Suppressor macrophage treated with lipopolysaccharide for 4 hours (primary cell): ENCODE measurements at regions not wholly inside any gene's neighbourhood (a gene's known extent, or its start where the extent isn't known, plus 50 kb on each side); places are given as distances from the start of the nearest gene placed in this dataset.
A peak's percentile ranks its signal among the peaks of the same experiment; 100 is the strongest.
"Not testable (repeated sequence)": the region's sequence is repeated elsewhere in the genome, so short reads cannot be mapped to it uniquely, and the experiment has no call there.

Experiments used
- DNase-seq: peaks from one replicate; pipeline ENCODE4 v3.0.0-alpha.2; 2020

DNA sequence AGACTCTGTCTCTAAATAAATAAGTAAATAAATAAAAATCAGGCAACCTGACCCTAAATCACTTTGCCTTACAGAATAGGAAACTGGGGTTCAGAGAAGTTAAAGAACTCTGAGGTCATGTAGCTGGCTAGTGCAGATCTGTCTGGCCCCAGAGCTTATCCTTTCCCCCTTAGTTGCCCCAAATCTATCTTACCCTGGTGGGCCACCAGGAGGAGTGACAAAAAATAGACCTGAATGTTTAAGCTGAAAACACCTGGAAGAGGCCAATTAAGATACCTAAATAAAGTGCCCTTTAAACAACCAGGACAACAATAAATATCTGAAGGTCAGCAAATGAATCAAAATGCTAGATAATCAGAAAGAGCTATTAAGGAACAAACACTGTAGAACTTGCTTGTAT is 59.7 kb downstream of the TEX35 start:
- DNase-seq: no peak

DNA sequence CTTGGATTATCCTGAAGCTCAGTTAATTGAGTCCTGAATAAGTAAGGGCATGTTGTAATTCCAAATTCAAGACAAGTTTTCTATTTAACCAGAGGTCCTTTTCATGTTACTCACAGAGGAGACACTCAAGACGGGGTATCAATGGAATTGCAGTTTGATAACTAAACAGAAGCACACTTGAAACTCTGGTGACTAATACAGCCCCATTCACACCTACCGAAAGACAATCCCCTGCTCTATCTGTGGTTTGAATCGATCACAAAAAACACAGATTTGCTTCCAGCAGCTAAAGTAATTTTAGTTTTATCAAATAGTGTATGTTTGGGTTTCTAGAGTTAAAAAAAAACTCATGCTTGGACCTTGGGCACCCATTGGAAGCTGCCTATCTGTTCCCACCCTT is 60.4 kb downstream of the TEX35 start:
- DNase-seq: no peak

DNA sequence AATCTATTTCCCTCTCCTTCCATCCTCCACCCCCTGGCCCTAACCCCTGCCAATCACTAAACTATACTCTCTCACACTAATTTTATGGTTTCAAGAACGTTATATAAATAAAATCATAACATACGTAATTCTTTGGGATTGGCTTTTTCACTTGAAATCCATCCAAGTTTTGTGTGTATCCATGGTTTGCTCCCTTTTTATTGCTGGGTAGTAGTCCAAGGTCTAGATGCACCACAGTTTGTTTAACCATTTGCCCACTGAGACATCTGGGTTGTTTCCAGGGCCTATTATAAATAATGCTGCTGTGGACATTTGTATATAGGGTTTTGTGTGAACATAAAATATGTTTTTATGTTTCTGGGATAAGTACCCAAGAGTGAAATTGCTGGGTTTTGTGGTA is 61.4 kb downstream of the TEX35 start:
- DNase-seq: no peak

- no peak for DNase-seq
These were observed 62.9 kb downstream of the TEX35 start for GRCh38 chr1:178575611-178576361.

- DNase-seq: no peak
These were observed 63.9 kb downstream of the TEX35 start for GRCh38 chr1:178576841-178577240.

- DNase-seq: no peak
These were observed 65.0 kb downstream of the TEX35 start for GRCh38 chr1:178577882-178578281.

DNA sequence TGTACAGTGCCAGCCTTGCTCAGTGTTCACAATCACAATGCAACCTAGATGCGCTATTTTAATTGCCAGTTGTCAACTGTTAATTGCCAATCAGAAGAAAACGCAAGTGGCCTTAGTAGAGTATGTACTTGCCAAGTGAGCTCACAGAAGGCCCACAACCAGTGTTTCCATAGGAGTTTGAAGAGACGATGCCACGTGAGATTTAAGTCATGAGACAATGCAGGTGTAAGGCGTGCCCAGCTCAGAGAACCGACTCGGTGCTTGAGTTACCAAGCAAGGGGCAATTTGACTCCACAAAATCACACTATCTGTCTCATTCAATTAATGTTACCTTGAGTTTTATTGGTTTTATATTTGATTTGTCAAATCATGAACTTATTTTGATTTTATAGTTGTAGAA is 65.6 kb downstream of the TEX35 start:
- DNase-seq: no peak

DNA sequence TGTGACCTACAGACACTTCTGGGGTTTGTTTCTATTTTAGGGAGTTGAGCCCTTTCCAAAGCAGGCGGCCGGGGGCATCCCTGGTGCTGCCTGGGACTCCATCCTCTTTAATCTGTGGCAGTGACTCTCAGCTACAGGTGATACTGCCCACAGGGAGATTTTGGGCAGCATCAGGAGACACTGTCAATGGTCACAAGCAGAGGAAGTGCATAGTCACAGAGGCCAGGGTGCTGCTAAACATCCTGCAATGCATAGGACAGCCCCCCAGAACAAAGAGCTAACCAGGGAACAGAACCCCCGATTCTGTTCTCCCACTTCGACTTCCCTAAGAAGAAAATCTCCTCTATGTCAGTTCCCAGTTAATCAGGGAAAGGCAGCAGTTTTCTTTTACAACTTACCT is 66.2 kb downstream of the TEX35 start:
- DNase-seq: no peak

- no peak for DNase-seq
These were observed 66.7 kb downstream of the TEX35 start for GRCh38 chr1:178579562-178579961.

DNA sequence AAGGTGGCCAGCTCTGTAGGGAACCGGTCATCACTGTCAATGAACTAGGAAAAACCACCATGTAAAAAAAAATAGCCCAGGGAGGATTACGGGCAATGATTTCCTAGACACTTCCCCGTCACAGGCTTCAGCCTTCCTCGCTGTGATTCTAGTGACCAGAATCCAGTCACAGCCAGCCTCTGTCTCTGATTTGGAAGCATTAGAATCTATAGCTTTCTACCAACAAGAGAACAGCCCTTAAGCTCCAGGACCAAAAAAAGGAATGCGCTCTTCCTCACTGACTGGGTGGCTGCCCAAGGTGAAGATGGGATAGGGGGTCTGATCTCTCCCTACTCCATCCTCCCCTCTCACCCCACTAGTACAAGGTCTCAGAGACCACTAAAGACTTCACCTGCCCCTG is 67.2 kb downstream of the TEX35 start:
- DNase-seq: no peak

DNA sequence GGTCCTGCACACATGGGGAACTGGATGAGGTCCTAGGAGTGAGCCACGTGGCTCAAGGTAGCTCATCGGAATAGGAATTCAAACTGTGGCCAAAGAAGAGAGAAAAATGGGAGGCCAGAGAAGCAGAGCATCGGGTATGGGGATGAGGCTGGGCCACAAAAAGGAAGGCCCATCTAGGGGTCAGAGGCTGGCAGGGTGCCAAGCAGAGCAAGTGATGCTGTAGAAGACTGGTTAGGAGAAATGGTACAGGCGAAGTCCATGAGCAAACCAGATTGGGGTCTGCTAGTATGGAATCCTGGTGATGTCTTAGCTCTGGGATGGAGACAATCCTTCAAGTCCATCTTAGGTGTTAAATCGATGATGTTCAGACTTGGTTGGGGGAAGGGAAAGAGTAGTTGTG is 68.0 kb downstream of the TEX35 start:
- DNase-seq: no peak

GRCh38 chr1:178581351-178582303 is 68.7 kb downstream of the TEX35 start:
- no peak for DNase-seq

DNA sequence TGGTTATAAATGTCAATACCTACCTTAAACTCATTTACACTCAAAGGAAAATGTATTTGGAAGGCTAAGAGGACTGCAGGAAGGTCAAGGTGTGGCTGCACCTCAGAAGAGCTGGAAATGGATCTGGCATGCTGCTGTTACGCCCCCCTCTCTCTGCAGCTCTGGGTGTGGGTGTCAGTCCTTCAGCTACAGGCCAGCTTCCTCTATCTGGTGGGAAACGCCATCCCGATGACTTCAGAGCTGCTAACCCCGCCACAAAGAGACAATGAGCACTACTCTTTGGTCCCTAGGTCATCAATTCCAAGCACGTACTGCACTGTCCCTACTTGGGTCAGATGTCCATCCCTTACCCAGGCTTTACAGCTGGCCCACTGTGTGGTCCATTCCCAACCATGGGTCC is 74.2 kb downstream of the TEX35 start:
- no peak for DNase-seq

GRCh38 chr1:178587975-178588374 is 75.1 kb downstream of the TEX35 start:
- no peak for DNase-seq

DNA sequence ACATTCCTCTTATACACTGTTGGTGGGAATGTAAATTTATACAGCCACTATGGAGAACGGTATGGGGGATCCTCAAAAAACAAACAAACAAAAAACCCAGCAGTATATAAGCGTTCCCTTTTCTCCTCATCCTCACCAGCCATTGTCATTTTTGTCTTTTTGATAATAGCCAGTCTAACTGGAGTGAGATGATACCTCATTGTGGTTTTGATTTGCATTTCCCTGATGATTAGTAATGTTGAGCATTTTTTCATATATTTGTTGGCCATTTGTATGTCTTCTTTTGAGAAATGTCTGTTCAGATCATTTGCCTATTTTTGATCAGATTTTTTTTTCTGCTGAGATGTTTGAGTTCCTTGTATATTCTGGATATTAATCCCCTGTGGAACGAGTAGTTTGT is 76.1 kb downstream of the TEX35 start:
- DNase-seq: not testable (repeated sequence)

GRCh38 chr1:178591811-178592210 is 78.9 kb downstream of the TEX35 start:
- not testable (repeated sequence) for DNase-seq

GRCh38 chr1:178593515-178593914 is 80.6 kb downstream of the TEX35 start:
- no peak for DNase-seq

- no peak for DNase-seq
These were observed 81.2 kb downstream of the TEX35 start for GRCh38 chr1:178594133-178594532.

DNA sequence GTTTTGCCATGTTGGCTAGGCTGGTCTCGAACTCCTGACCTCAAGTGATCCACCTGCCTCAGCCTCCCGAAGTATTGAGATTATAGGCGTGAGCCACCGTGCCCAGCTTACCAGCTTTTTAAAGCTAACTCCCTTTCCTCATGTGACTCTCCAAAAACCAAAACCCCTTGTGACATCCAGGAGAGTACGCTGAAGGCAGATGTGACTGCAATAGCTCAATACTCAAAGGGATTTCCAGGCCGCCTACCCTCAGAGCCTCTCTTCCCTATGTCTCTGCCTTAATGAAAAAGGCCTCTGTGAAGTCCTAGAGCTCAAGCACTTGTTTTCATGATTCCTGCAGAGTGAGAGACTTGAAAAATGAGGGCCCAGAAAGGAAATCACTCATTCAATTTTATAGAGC is 82.6 kb downstream of the TEX35 start:
- DNase-seq: no peak

GRCh38 chr1:178599087-178599486 is 86.2 kb downstream of the TEX35 start:
- DNase-seq: no peak

DNA sequence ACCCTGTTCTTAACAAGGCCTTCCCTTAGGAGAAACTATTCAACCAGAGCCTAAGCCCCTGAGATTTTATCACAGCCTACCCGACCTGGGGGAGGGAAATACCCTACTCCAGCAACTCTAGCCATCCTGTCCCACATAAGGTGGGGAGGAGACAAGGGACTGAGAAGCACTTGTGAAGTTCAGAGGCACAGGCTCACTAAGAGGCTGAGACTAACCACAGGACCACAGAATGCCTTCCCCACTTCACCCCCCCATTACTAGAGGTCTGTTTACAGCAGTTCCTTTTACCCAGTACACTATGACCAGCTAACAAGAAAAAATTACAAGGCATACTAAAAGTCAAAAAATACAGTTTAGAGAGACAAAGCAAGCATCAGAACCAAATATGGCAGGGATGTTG is 86.8 kb downstream of the TEX35 start:
- no peak for DNase-seq

DNA sequence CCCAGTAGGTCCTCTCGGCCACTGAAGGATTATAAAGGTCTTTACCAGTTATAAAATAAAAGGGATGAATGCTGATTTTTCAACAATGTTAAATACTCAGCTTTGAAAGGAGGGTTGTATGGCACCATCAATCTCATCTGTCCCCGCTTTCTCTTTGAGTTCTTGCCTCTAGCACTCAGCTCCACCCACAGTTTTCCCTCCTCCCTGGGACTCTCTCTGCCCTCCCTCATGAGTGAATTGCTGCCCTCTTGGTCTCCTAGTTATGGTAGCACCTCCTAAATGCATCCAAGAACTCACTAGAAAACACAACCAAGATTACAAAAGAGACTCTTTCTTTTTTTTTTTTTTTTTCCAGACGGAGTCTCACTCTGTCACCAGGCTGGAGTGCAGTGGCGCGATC is 91.0 kb downstream of the TEX35 start:
- DNase-seq: no peak

GRCh38 chr1:178606839-178607238 is 93.9 kb downstream of the TEX35 start:
- no peak for DNase-seq

- peak; percentile 20 for DNase-seq
These were observed 95.0 kb downstream of the TEX35 start for GRCh38 chr1:178607718-178608408.
